HFFc6 (cell line): ENCODE measurements at regions not wholly inside any gene's neighbourhood (a gene's known extent, or its start where the extent isn't known, plus 50 kb on each side); places are given as distances from the start of the nearest gene placed in this dataset.

ENCODE experiments used
- DNase-seq: peaks from one replicate; pipeline ENCODE4 v3.0.0-alpha.2; 2018
- H3K27ac Mint-ChIP-seq: 2 replicates; pipeline ENCODE4 v1.8.0; 2020; ENCODE audit warnings: mild to moderate bottlenecking, mixed read lengths
- H3K27me3 Mint-ChIP-seq: 2 replicates; pipeline ENCODE4 v1.8.0; 2021; ENCODE audit warnings: mild to moderate bottlenecking, moderate library complexity, mixed read lengths; ENCODE audit not compliant: insufficient read depth
- H3K36me3 Mint-ChIP-seq: 2 replicates; pipeline ENCODE4 v1.8.0; 2021; ENCODE audit warnings: low read depth, mixed read lengths
- H3K4me1 Mint-ChIP-seq: 2 replicates; pipeline ENCODE4 v1.8.0; 2020; ENCODE audit warnings: low read depth, mixed read lengths
- H3K4me3 Mint-ChIP-seq: 2 replicates; pipeline ENCODE4 v1.8.0; 2020; ENCODE audit warnings: mild to moderate bottlenecking, moderate library complexity, mixed read lengths
- H3K9me3 Mint-ChIP-seq: 2 replicates; pipeline ENCODE4 v1.8.0; 2020; ENCODE audit warnings: mild to moderate bottlenecking, mixed read lengths
- CTCF ChIP-seq: fragments of 200-600 bp; sonication (generic); IDR thresholded peaks from 2 replicates; pipeline ENCODE4 v1.5.0; 2021; ENCODE audit warnings: antibody characterized with exemption, mild to moderate bottlenecking

GRCh38 chr10:125538947-125539731 lies 143.8 kb downstream of the TEX36 start:
- H3K9me3 Mint-ChIP-seq: no peaks in the 10 kb centered on the region
- H3K27ac Mint-ChIP-seq: no peak overlapping the region
- no peak for DNase-seq
- no peaks in the 10 kb centered on the region for H3K4me1 Mint-ChIP-seq
- no peak for TF ChIP-seq CTCF
- no peak overlapping the region for H3K4me3 Mint-ChIP-seq
- H3K36me3 Mint-ChIP-seq: no peaks in the 10 kb centered on the region
- peaks cover 41% of the 10 kb centered on the region for H3K27me3 Mint-ChIP-seq

- no peaks in the 10 kb centered on the region for H3K4me1 Mint-ChIP-seq
- H3K4me3 Mint-ChIP-seq: no peak overlapping the region
These were observed 146.7 kb downstream of the TEX36 start for GRCh38 chr10:125536236-125536635.

GRCh38 chr10:125535559-125535958 lies 147.4 kb downstream of the TEX36 start:
- no peak overlapping the region for H3K4me3 Mint-ChIP-seq
- DNase-seq: no peak
- no peak overlapping the region for H3K27ac Mint-ChIP-seq
- H3K27me3 Mint-ChIP-seq: peaks cover 43% of the 10 kb centered on the region
- H3K36me3 Mint-ChIP-seq: no peaks in the 10 kb centered on the region
- no peaks in the 10 kb centered on the region for H3K4me1 Mint-ChIP-seq
- TF ChIP-seq CTCF: no peak
- no peaks in the 10 kb centered on the region for H3K9me3 Mint-ChIP-seq

More at GRCh38 chr10:125536236-125536635, 146.7 kb downstream of the TEX36 start:
- H3K36me3 Mint-ChIP-seq: no peaks in the 10 kb centered on the region
- peaks cover 48% of the 10 kb centered on the region for H3K27me3 Mint-ChIP-seq
- no peak for DNase-seq
- no peak for TF ChIP-seq CTCF
- H3K27ac Mint-ChIP-seq: no peak overlapping the region
- H3K9me3 Mint-ChIP-seq: no peaks in the 10 kb centered on the region

- Mint-ChIP-seq H3K36me3 (no peaks in the 10 kb centered on the region), H3K4me1 (no peaks in the 10 kb centered on the region), H3K9me3 (no peaks in the 10 kb centered on the region), H3K27me3 (peaks cover 43% of the 10 kb centered on the region), H3K4me3 (no peak overlapping the region), H3K27ac (no peak overlapping the region)
- no peak for TF ChIP-seq CTCF
- no peak for DNase-seq
These were observed 148.4 kb downstream of the TEX36 start for GRCh38 chr10:125534515-125534914.

GRCh38 chr10:125533866-125534265 lies 149.1 kb downstream of the TEX36 start:
- Mint-ChIP-seq H3K27me3 (peaks cover 37% of the 10 kb centered on the region), H3K27ac (no peak overlapping the region), H3K4me3 (no peak overlapping the region), H3K36me3 (no peaks in the 10 kb centered on the region), H3K4me1 (no peaks in the 10 kb centered on the region), H3K9me3 (no peaks in the 10 kb centered on the region)
- DNase-seq: no peak
- no peak for TF ChIP-seq CTCF
